ENCODE measurements at regions not wholly inside any gene's neighbourhood (a gene's known extent, or its start where the extent isn't known, plus 50 kb on each side); places are given as distances from the start of the nearest gene placed in this dataset.

- Histone ChIP-seq H3K4me1 (replicated peaks in 1 of 4; ENCODE audit: control insufficient read depth in 3 of 4, insufficient read depth in 4 of 4, low read length in 3 of 4) (peaks cover 0 to 7% (median 1%) of the 10 kb centered on the region in 4 experiments; a peak in 4 of 7 replicates), H3K14ac (ENCODE audit: insufficient read length) (no peak overlapping the region), H3K56ac (replicated peaks; ENCODE audit: insufficient read length, low read depth, low read length) (no peak overlapping the region), H2BK15ac (ENCODE audit: low read length) (no peak overlapping the region), H3K23me2 (ENCODE audit: low read depth, low read length) (no peaks in the 10 kb centered on the region), H3K9ac (replicated peaks in 1 of 4; ENCODE audit: extremely low read depth in 1 of 4, low read depth in 3 of 4, low read length in 3 of 4) (no peak overlapping the region), H3K27ac (ENCODE audit: low read depth, low read length) (no peak overlapping the region), H3K23ac (ENCODE audit: insufficient read length) (no peak overlapping the region), H3K4ac (replicated peaks; ENCODE audit: insufficient read length, low read depth, low read length) (no peak overlapping the region), H3K9me3 (ENCODE audit: insufficient read depth in 2 of 2, low read depth in 1 of 2, low read length in 1 of 2) (peaks cover 3 to 7% of the 10 kb centered on the region in 2 experiments; a peak in 2 of 4 replicates), H3K79me1 (ENCODE audit: low read depth, low read length) (no peaks in the 10 kb centered on the region), H3K36me3 (ENCODE audit: control insufficient read depth in 2 of 4, insufficient read depth in 4 of 4, low read length in 3 of 4) (no peaks in the 10 kb centered on the region), H4K20me1 (replicated peaks in 1 of 2; ENCODE audit: control insufficient read depth in 1 of 2, insufficient read depth in 2 of 2, low read length in 2 of 2) (no peaks in the 10 kb centered on the region), H3K27me3 (replicated peaks in 1 of 4; ENCODE audit: control insufficient read depth in 3 of 4, extremely low read depth in 1 of 4, insufficient read depth in 3 of 4, low read length in 3 of 4) (no peaks in the 10 kb centered on the region), H3K79me2 (ENCODE audit: control insufficient read depth in 1 of 2, insufficient read depth in 2 of 2, low read length in 2 of 2) (no peaks in the 10 kb centered on the region), H3K18ac (ENCODE audit: extremely low read depth, low read length) (no peak overlapping the region), H4K91ac (replicated peaks; ENCODE audit: insufficient read length, low read length) (no peak overlapping the region), H2AK5ac (ENCODE audit: low read depth, low read length) (no peak overlapping the region), H3K4me2 (ENCODE audit: insufficient read depth in 1 of 2, low read depth in 2 of 2, low read length in 2 of 2) (no peak overlapping the region), H2BK120ac (replicated peaks; ENCODE audit: low read depth, low read length) (no peak overlapping the region), H2AFZ (ENCODE audit: low read length) (no peak overlapping the region), H2BK20ac (ENCODE audit: low read length) (no peak overlapping the region), H3K4me3 (ENCODE audit: extremely low read depth in 1 of 4, insufficient read depth in 2 of 4, low read depth in 3 of 4, low read length in 4 of 4) (no peak overlapping the region), H4K5ac (ENCODE audit: insufficient read length, low read depth, low read length) (no peak overlapping the region), H4K8ac (ENCODE audit: extremely low read depth, insufficient read depth, low read length) (no peak overlapping the region), H2BK5ac (ENCODE audit: low read depth, low read length) (no peak overlapping the region), H2BK12ac (ENCODE audit: low read depth, low read length) (no peak overlapping the region)
- ChIA-PET CTCF (ENCODE audit: partially characterized antibody) (interaction anchor here (0.6 kb wide), 1 partner anchor 1982 kb away, joined by 3 read pairs; no protein-coding TSS in a partner anchor), POLR2A (ENCODE audit: partially characterized antibody) (no interaction called here)
- WGBS, 2 experiments (ENCODE audit: extremely low coverage in 1 of 2, insufficient coverage in 1 of 2, insufficient read length in 1 of 2, insufficient replicate concordance in 2 of 2, low coverage in 1 of 2, low lambda C conversion rate in 2 of 2, missing lambda C conversion rate in 1 of 2): 95% methylated on average over 12 of the region's 12 CpGs; no CpG with 5 or more reads in 1 of the 2 experiments
- TF ChIP-seq HDAC6 (IDR thresholded peaks at IDR 0.05; ENCODE audit: low read depth, low read length): no peak
- TF ChIP-seq CTCF (IDR thresholded peaks at IDR 0.05; ENCODE audit: control extremely low read depth in 1 of 3, insufficient read depth in 1 of 3, low read depth in 1 of 3, low read length in 3 of 3): no peak
- TF ChIP-seq BRCA1 (IDR thresholded peaks at IDR 0.05; ENCODE audit: low read depth, low read length): no peak
- TF ChIP-seq SIRT6 (IDR thresholded peaks at IDR 0.05; ENCODE audit: low read length): no peak
- no peak for TF ChIP-seq ASH2L (IDR thresholded peaks at IDR 0.05; ENCODE audit: low read length)
- no peak for TF ChIP-seq RFX5 (IDR thresholded peaks at IDR 0.05; ENCODE audit: borderline replicate concordance, low read depth, low read length)
- no peak for TF ChIP-seq RXRA (IDR thresholded peaks at IDR 0.05; ENCODE audit: insufficient read depth, low read depth, low read length)
- TF ChIP-seq TAF1 (IDR thresholded peaks at IDR 0.05; ENCODE audit: low read depth, low read length): no peak
- TF ChIP-seq EP300 (IDR thresholded peaks at IDR 0.05; ENCODE audit: borderline replicate concordance in 1 of 2, low read depth in 2 of 2, low read length in 2 of 2): no peak
- no peak for TF ChIP-seq TCF12 (IDR thresholded peaks at IDR 0.05; ENCODE audit: low read depth, low read length)
- TF ChIP-seq SIX5 (IDR thresholded peaks at IDR 0.05; ENCODE audit: low read depth, low read length): no peak
- DNase-seq (ENCODE audit: low read depth in 1 of 2, low spot score in 2 of 2) (no peak), FAIRE-seq (no peak)
Observed at GRCh38 chr15:100775581-100776185, 103.9 kb upstream of the ALDH1A3 start.

Data from H1 (cell line).